Astrocyte (in vitro differentiated cells and primary cell): ENCODE measurements at regions not wholly inside any gene's neighbourhood (a gene's known extent, or its start where the extent isn't known, plus 50 kb on each side); places are given as distances from the start of the nearest gene placed in this dataset.

Experiments
- DNase-seq: peaks from one replicate; pipeline ENCODE4 v3.0.0-alpha.2; 2010; ENCODE audit warnings: low read depth
- FAIRE-seq: peaks from 2 replicates; lab custom pipeline; 2011; peaks lifted over from hg19 to GRCh38; lab: Jason Lieb, UNC
- H2AFZ ChIP-seq: 2 replicates; pipeline ENCODE4 v1.6.0; 2012; ENCODE audit warnings: low read depth, low read length, inconsistent platforms
- H3K27ac ChIP-seq: 2 replicates; pipeline ENCODE4 v1.5.1; 2011; ENCODE audit warnings: low read depth, low read length, inconsistent platforms
- H3K27me3 ChIP-seq: 2 replicates; pipeline ENCODE4 v1.6.0; 2011; ENCODE audit warnings: low read length, inconsistent platforms; ENCODE audit not compliant: insufficient read depth
- H3K36me3 ChIP-seq: 2 replicates; pipeline ENCODE4 v1.5.1; 2011; ENCODE audit warnings: low read length, inconsistent platforms; ENCODE audit not compliant: insufficient read depth
- H3K4me1 ChIP-seq: 2 replicates; pipeline ENCODE4 v1.5.1; 2011; ENCODE audit warnings: low read length, inconsistent platforms; ENCODE audit not compliant: insufficient read depth
- H3K4me2 ChIP-seq: 2 replicates; pipeline ENCODE4 v1.6.0; 2012; ENCODE audit warnings: low read length, inconsistent platforms
- H3K4me3 ChIP-seq: 2 replicates; pipeline ENCODE4 v1.5.1; 2011; ENCODE audit warnings: low read depth, mild to moderate bottlenecking, low read length, inconsistent platforms; ENCODE audit not compliant: insufficient read depth
- H3K79me2 ChIP-seq: 2 replicates; pipeline ENCODE4 v1.6.0; 2012; ENCODE audit warnings: mild to moderate bottlenecking, low read length, inconsistent platforms; ENCODE audit not compliant: insufficient read depth
- H3K9ac ChIP-seq: 2 replicates; pipeline ENCODE4 v1.6.0; 2012; ENCODE audit warnings: mild to moderate bottlenecking, low read length, inconsistent platforms
- H3K9me3 ChIP-seq: 2 replicates; pipeline ENCODE4 v1.5.1; 2012; ENCODE audit warnings: low read depth, mild to moderate bottlenecking, low read length, inconsistent platforms; ENCODE audit not compliant: insufficient read depth
- H4K20me1 ChIP-seq: 2 replicates; pipeline ENCODE4 v1.6.0; 2012; ENCODE audit warnings: low read length, inconsistent platforms; ENCODE audit not compliant: insufficient read depth
- H3K27ac Mint-ChIP-seq: one replicate; pipeline ENCODE4 v1.8.0; 2021; ENCODE audit warnings: mild to moderate bottlenecking, mixed read lengths; ENCODE audit not compliant: unreplicated experiment
- H3K27me3 Mint-ChIP-seq: one replicate; pipeline ENCODE4 v1.8.0; 2021; ENCODE audit warnings: low read depth, mixed read lengths; ENCODE audit not compliant: unreplicated experiment
- H3K36me3 Mint-ChIP-seq: one replicate; pipeline ENCODE4 v1.8.0; 2021; ENCODE audit warnings: low read depth, mixed read lengths; ENCODE audit not compliant: unreplicated experiment
- H3K4me1 Mint-ChIP-seq: one replicate; pipeline ENCODE4 v1.8.0; 2021; ENCODE audit warnings: low read depth, mixed read lengths; ENCODE audit not compliant: unreplicated experiment
- H3K4me3 Mint-ChIP-seq: one replicate; pipeline ENCODE4 v1.8.0; 2021; ENCODE audit warnings: mild to moderate bottlenecking, moderate library complexity, mixed read lengths; ENCODE audit not compliant: unreplicated experiment
- H3K9me3 Mint-ChIP-seq: one replicate; pipeline ENCODE4 v1.8.0; 2021; ENCODE audit warnings: mild to moderate bottlenecking, mixed read lengths; ENCODE audit not compliant: unreplicated experiment
- CTCF ChIP-seq: IDR thresholded peaks from 2 replicates; pipeline ENCODE4 v1.5.1; 2011; ENCODE audit warnings: low read depth, mild to moderate bottlenecking, inconsistent platforms, low read length, moderate library complexity; ENCODE audit not compliant: insufficient read depth
- EZH2 ChIP-seq: IDR thresholded peaks from 2 replicates; pipeline ENCODE4 v1.6.1; 2012; ENCODE audit warnings: mild to moderate bottlenecking, low read length, inconsistent platforms; ENCODE audit not compliant: insufficient read depth

GRCh38 chr5:164007064-164007463 lies 501.6 kb downstream of the MAT2B start:
- no peaks in the 10 kb centered on the region for H3K36me3 Mint-ChIP-seq
- no peaks in the 10 kb centered on the region for H3K4me1 ChIP-seq
- no peaks in the 10 kb centered on the region for H3K79me2 ChIP-seq
- no peak overlapping the region for H2AFZ ChIP-seq
- no peak for DNase-seq
- H3K4me1 Mint-ChIP-seq: peaks cover 12% of the 10 kb centered on the region
- H3K27ac ChIP-seq: no peak overlapping the region
- H3K9me3 Mint-ChIP-seq: no peaks in the 10 kb centered on the region
- no peaks in the 10 kb centered on the region for H3K36me3 ChIP-seq
- no peaks in the 10 kb centered on the region for H3K9me3 ChIP-seq
- H4K20me1 ChIP-seq: no peaks in the 10 kb centered on the region
- no peak overlapping the region for H3K4me3 Mint-ChIP-seq
- no peak for FAIRE-seq
- H3K4me3 ChIP-seq: no peak overlapping the region
- no peak overlapping the region for H3K9ac ChIP-seq
- no peaks in the 10 kb centered on the region for H3K27me3 Mint-ChIP-seq
- no peak overlapping the region for H3K27ac Mint-ChIP-seq
- H3K27me3 ChIP-seq: no peaks in the 10 kb centered on the region
- H3K4me2 ChIP-seq: no peak overlapping the region
- no peak for TF ChIP-seq EZH2
- TF ChIP-seq CTCF: no peak

DNA sequence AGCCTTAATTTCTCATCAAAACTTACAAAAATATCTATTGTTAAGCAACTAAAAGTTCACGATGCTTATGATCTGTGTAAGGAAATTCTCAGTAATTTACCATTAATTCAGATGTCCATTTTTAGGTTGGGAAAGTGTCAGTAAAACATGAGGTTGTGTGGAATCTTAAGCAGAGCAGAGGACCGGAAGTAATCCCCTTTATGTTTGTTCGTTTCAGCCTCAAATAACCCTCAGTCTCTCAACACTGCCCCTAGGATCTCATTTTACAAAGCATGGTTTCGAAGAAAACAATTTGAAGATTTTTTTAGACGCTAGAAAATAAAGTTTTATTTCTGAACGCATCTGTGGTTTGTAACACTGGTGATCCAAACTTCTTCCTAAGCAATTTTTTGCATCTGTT lies 504.2 kb downstream of the MAT2B start:
- Histone ChIP-seq H4K20me1 (no peaks in the 10 kb centered on the region), H3K9me3 (no peaks in the 10 kb centered on the region), H2AFZ (no peak overlapping the region), H3K27ac (no peak overlapping the region), H3K79me2 (no peaks in the 10 kb centered on the region), H3K4me1 (no peaks in the 10 kb centered on the region), H3K4me2 (no peak overlapping the region), H3K36me3 (no peaks in the 10 kb centered on the region), H3K9ac (no peak overlapping the region), H3K4me3 (no peak overlapping the region), H3K27me3 (no peaks in the 10 kb centered on the region)
- FAIRE-seq: no peak
- no peaks in the 10 kb centered on the region for H3K36me3 Mint-ChIP-seq
- no peaks in the 10 kb centered on the region for H3K9me3 Mint-ChIP-seq
- TF ChIP-seq EZH2: no peak
- TF ChIP-seq CTCF: no peak
- no peak for DNase-seq
- no peaks in the 10 kb centered on the region for H3K4me1 Mint-ChIP-seq
- no peaks in the 10 kb centered on the region for H3K27me3 Mint-ChIP-seq
- no peak overlapping the region for H3K4me3 Mint-ChIP-seq
- no peak overlapping the region for H3K27ac Mint-ChIP-seq

DNA sequence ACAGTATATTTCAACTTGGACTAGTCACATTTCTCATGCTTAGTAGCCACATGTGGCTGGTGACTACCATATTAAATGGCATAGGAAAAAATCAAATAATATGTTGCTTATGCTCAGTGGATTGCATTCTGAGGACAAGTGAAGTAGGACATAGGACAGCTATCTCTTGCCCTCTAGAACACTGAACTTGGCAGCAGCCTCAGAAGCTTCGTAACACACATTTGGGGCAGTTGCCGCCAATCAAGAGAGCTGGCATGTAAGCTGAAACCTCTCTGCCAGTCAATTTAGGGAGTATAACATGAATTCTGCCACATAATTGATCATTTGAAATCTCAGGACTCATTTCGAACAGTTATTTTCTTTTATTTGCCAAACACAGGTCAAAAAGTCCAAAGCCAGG lies 505.5 kb downstream of the MAT2B start:
- H3K4me3 ChIP-seq: no peak overlapping the region
- H3K27ac ChIP-seq: no peak overlapping the region
- FAIRE-seq: no peak
- H4K20me1 ChIP-seq: no peaks in the 10 kb centered on the region
- Mint-ChIP-seq H3K27me3 (peaks cover 2% of the 10 kb centered on the region), H3K4me3 (no peak overlapping the region), H3K9me3 (no peaks in the 10 kb centered on the region), H3K4me1 (no peaks in the 10 kb centered on the region), H3K36me3 (no peaks in the 10 kb centered on the region), H3K27ac (no peak overlapping the region)
- no peak for TF ChIP-seq EZH2
- H3K9ac ChIP-seq: no peak overlapping the region
- H3K79me2 ChIP-seq: no peaks in the 10 kb centered on the region
- no peaks in the 10 kb centered on the region for H3K27me3 ChIP-seq
- no peak overlapping the region for H2AFZ ChIP-seq
- H3K4me2 ChIP-seq: no peak overlapping the region
- no peaks in the 10 kb centered on the region for H3K9me3 ChIP-seq
- no peaks in the 10 kb centered on the region for H3K36me3 ChIP-seq
- H3K4me1 ChIP-seq: no peaks in the 10 kb centered on the region
- no peak for DNase-seq
